Right lung (tissue), 2 donors: ENCODE measurements at regions not wholly inside any gene's neighbourhood (a gene's known extent, or its start where the extent isn't known, plus 50 kb on each side); places are given as distances from the start of the nearest gene placed in this dataset.

ENCODE experiments used
- DNase-seq, 2 donors: peaks; one replicate each; pipeline ENCODE4 v3.0.0-alpha.2; 2013

- DNase-seq, result no peak
These were observed 78.7 kb upstream of the ATP2B2 start for GRCh38 chr3:10583798-10584708.

- DNase-seq, result no peak
These were observed 80.6 kb upstream of the ATP2B2 start for GRCh38 chr3:10585945-10586344.

- peak; percentile 31 to 58 for DNase-seq
These were observed 89.5 kb upstream of the ATP2B2 start for GRCh38 chr3:10594915-10595314.

- DNase-seq, result no peak
These were observed 91.5 kb upstream of the ATP2B2 start for GRCh38 chr3:10596746-10597448.

- DNase-seq, result no peak
These were observed 92.3 kb upstream of the ATP2B2 start for GRCh38 chr3:10597733-10598132.

GRCh38 chr3:10599017-10599416 lies 93.6 kb upstream of the ATP2B2 start:
- no peak for DNase-seq

GRCh38 chr3:10599444-10599843 lies 94.1 kb upstream of the ATP2B2 start:
- DNase-seq, result no peak

- no peak for DNase-seq
These were observed 94.9 kb upstream of the ATP2B2 start for GRCh38 chr3:10600296-10600714.

- DNase-seq, result no peak
These were observed 95.3 kb upstream of the ATP2B2 start for GRCh38 chr3:10600726-10601125.

- DNase-seq, result no peak
These were observed 95.9 kb upstream of the ATP2B2 start for GRCh38 chr3:10601151-10601856.

- DNase-seq, result no peak
These were observed 96.5 kb upstream of the ATP2B2 start for GRCh38 chr3:10601857-10602230.

GRCh38 chr3:10602271-10602670 lies 96.9 kb upstream of the ATP2B2 start:
- no peak for DNase-seq

GRCh38 chr3:10602769-10603768 lies 97.7 kb upstream of the ATP2B2 start:
- DNase-seq, result peak; percentile 25 to 33

GRCh38 chr3:10609134-10609533 lies 103.7 kb upstream of the ATP2B2 start:
- DNase-seq, result no peak

- DNase-seq, result no peak
These were observed 108.8 kb upstream of the ATP2B2 start for GRCh38 chr3:10614168-10614567.

- DNase-seq, result no peak
These were observed 110.3 kb upstream of the ATP2B2 start for GRCh38 chr3:10615715-10616114.

GRCh38 chr3:10616321-10616720 lies 110.9 kb upstream of the ATP2B2 start:
- no peak for DNase-seq

- DNase-seq, result no peak
These were observed 114.8 kb upstream of the ATP2B2 start for GRCh38 chr3:10619989-10620832.

GRCh38 chr3:10620833-10621082 lies 115.4 kb upstream of the ATP2B2 start:
- no peak for DNase-seq

GRCh38 chr3:10623578-10624275 lies 118.3 kb upstream of the ATP2B2 start:
- DNase-seq, result no peak
